SK-N-SH (cell line): ENCODE measurements at regions not wholly inside any gene's neighbourhood (a gene's known extent, or its start where the extent isn't known, plus 50 kb on each side); places are given as distances from the start of the nearest gene placed in this dataset.

Experiments used
- MXI1 ChIP-seq: IDR thresholded peaks from 2 replicates; pipeline ENCODE4 v1.6.1; 2012; ENCODE audit warnings: mild to moderate bottlenecking, low read depth, low read length, improper control_type of control experiment
- TAF1 ChIP-seq: IDR thresholded peaks from 2 replicates; pipeline ENCODE4 v1.6.1; 2012; ENCODE audit warnings: low read depth, mild to moderate bottlenecking, low read length, moderate library complexity, borderline replicate concordance
- TF ChIP-seq, protein P1 (sequence below): fragments of 200-600 bp; sonication (generic); IDR thresholded peaks from 2 replicates; pipeline ENCODE4 v1.6.1; 2017; ENCODE audit warnings: antibody characterized with exemption, mild to moderate bottlenecking, moderate library complexity

DNA sequence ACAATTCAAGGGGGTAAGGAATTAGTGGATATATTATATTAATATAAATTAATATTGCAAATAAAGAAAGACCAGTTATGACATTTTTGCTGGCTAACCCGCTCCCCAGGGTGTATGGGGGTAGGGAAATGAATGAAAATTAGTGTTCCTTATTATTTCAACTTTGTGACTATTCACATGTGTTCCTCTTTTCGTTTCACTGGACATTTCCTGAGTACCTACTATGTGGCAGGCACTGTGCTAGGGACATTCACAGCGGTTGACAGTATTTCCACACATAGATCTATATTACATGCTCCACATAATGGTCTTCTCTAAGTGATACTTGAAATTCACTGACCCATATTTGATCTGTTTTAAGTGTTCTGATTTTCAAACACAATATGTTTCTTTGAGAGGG is 129.8 kb upstream of the USP15 start:
- TF ChIP-seq, protein P1, sequence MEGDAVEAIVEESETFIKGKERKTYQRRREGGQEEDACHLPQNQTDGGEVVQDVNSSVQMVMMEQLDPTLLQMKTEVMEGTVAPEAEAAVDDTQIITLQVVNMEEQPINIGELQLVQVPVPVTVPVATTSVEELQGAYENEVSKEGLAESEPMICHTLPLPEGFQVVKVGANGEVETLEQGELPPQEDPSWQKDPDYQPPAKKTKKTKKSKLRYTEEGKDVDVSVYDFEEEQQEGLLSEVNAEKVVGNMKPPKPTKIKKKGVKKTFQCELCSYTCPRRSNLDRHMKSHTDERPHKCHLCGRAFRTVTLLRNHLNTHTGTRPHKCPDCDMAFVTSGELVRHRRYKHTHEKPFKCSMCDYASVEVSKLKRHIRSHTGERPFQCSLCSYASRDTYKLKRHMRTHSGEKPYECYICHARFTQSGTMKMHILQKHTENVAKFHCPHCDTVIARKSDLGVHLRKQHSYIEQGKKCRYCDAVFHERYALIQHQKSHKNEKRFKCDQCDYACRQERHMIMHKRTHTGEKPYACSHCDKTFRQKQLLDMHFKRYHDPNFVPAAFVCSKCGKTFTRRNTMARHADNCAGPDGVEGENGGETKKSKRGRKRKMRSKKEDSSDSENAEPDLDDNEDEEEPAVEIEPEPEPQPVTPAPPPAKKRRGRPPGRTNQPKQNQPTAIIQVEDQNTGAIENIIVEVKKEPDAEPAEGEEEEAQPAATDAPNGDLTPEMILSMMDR = no peak
- no peak for TF ChIP-seq MXI1
- TF ChIP-seq TAF1 = no peak
